LNCAP (cell line): ENCODE measurements at regions not wholly inside any gene's neighbourhood (a gene's known extent, or its start where the extent isn't known, plus 50 kb on each side); places are given as distances from the start of the nearest gene placed in this dataset.

Experiments used
- TF ChIP-seq, protein P1 (sequence below): fragments of 450-650 bp; IDR thresholded peaks from 2 replicates; pipeline ENCODE4 v1.5.1; 2017; ENCODE audit warnings: mild to moderate bottlenecking

DNA sequence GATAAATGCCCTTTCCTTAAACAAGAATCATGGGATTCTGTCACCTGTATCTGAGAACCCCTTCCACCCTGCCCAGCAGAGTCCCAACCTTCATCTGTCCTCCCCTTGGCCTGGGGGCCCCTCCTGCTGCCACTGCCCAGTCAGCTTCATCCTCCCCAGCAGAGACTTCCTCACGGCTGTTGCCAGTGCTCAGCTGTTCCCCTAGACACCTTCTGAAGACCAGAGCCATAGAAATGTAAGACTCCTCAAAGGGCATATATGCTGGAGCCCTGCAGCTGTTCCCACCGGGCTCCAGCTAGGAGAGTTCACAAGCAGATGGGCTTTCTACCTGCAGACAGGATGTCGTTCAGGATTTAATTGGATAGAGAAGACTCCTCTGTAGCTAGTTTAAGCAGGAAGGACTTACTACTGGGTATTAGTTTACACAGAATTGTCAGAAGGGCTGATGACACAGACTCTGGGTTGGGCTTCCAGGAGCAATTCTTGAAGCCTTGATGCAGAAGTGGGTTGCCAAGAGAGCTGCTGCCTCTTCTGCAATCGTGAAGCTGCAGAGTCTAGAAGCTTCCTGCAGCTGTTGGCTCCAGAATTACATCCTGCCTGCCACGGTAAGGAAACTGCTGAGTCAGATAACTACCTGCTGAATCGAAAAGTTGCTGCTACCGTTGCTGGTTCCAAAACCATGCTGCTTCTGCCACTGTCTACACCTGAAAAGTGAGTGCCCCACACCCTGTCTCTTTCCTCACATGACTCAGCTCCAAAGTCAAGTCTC is 57.1 kb upstream of the MLN start:
- TF ChIP-seq, protein P1, sequence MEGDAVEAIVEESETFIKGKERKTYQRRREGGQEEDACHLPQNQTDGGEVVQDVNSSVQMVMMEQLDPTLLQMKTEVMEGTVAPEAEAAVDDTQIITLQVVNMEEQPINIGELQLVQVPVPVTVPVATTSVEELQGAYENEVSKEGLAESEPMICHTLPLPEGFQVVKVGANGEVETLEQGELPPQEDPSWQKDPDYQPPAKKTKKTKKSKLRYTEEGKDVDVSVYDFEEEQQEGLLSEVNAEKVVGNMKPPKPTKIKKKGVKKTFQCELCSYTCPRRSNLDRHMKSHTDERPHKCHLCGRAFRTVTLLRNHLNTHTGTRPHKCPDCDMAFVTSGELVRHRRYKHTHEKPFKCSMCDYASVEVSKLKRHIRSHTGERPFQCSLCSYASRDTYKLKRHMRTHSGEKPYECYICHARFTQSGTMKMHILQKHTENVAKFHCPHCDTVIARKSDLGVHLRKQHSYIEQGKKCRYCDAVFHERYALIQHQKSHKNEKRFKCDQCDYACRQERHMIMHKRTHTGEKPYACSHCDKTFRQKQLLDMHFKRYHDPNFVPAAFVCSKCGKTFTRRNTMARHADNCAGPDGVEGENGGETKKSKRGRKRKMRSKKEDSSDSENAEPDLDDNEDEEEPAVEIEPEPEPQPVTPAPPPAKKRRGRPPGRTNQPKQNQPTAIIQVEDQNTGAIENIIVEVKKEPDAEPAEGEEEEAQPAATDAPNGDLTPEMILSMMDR: no peak

DNA sequence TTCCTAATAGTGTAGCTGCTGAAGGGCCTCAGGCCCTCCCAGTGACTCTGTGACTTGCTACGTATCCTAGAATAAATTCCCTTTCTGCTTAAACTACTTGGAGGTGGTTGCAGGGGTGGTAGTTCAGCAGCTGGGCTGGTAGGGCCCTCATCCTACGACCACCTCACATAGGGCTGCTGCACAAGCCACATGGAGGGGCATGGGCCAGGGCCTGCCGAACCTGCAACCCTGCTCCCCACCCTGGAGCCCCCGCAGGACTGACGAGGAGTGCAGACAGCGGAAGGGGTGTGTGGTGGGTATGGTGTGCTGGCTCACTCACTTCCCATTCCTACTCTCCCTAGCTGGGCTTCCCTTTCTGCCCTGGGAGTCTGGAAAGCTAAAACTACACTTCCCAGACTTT is 56.2 kb upstream of the MLN start:
- TF ChIP-seq, protein P1: no peak

- TF ChIP-seq, protein P1: no peak
These were observed 55.2 kb upstream of the MLN start for GRCh38 chr6:33858804-33859505.

- TF ChIP-seq, protein P1: no peak
These were observed 54.2 kb upstream of the MLN start for GRCh38 chr6:33857932-33858475.

GRCh38 chr6:33857093-33857931 is 53.5 kb upstream of the MLN start:
- TF ChIP-seq, protein P1: no peak

GRCh38 chr6:33856655-33857054 is 52.9 kb upstream of the MLN start:
- TF ChIP-seq, protein P1: no peak

GRCh38 chr6:33856031-33856590 is 52.3 kb upstream of the MLN start:
- TF ChIP-seq, protein P1: no peak
